Astrocyte of the spinal cord (primary cell): ENCODE measurements at regions not wholly inside any gene's neighbourhood (a gene's known extent, or its start where the extent isn't known, plus 50 kb on each side); places are given as distances from the start of the nearest gene placed in this dataset.
"Not testable (repeated sequence)": the region's sequence is repeated elsewhere in the genome, so short reads cannot be mapped to it uniquely, and the experiment has no call there.

Experiments
- DNase-seq: peaks from one replicate; pipeline ENCODE4 v3.0.0; 2011; ENCODE audit warnings: low read depth, low spot score
- H3K4me3 ChIP-seq: 2 replicates; pipeline ENCODE4 v1.5.1; 2011; ENCODE audit warnings: low read depth, mild to moderate bottlenecking, low read length, moderate library complexity
- in situ Hi-C: cut with HindIII; loops from 2 replicates; pipeline ENCODE4 v1.10.0; 2017; ENCODE audit warnings: low sequenced_read_pairs
- TF ChIP-seq, protein P1 (sequence below): IDR thresholded peaks from 2 replicates; pipeline ENCODE4 v1.5.1; 2012; ENCODE audit warnings: low read depth, mild to moderate bottlenecking, low read length, inconsistent platforms

DNA sequence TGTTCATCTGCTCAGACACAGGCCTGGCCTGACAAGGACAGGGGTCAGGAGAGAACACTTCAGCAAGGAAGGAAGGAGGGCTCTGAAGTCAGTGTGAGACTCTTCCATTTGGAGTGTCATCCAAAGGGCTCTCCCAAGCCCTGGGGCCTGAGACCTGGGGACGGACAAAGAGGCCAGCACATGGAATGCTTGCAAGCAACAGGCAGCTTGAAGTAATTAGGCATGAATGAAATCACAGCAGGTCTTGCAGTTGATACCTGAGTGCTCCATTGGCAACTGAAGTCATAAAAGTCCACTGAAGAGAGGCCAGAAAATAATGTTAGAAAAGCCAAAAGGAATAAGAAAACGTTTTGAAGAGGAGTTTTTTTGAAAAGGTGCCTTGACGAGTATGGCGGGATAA lies 231.7 kb downstream of the VAPA start:
- TF ChIP-seq, protein P1, sequence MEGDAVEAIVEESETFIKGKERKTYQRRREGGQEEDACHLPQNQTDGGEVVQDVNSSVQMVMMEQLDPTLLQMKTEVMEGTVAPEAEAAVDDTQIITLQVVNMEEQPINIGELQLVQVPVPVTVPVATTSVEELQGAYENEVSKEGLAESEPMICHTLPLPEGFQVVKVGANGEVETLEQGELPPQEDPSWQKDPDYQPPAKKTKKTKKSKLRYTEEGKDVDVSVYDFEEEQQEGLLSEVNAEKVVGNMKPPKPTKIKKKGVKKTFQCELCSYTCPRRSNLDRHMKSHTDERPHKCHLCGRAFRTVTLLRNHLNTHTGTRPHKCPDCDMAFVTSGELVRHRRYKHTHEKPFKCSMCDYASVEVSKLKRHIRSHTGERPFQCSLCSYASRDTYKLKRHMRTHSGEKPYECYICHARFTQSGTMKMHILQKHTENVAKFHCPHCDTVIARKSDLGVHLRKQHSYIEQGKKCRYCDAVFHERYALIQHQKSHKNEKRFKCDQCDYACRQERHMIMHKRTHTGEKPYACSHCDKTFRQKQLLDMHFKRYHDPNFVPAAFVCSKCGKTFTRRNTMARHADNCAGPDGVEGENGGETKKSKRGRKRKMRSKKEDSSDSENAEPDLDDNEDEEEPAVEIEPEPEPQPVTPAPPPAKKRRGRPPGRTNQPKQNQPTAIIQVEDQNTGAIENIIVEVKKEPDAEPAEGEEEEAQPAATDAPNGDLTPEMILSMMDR, result no peak
- no peak for DNase-seq
- in situ Hi-C loops, result no loop called here
- H3K4me3 ChIP-seq, result no peak overlapping the region

DNA sequence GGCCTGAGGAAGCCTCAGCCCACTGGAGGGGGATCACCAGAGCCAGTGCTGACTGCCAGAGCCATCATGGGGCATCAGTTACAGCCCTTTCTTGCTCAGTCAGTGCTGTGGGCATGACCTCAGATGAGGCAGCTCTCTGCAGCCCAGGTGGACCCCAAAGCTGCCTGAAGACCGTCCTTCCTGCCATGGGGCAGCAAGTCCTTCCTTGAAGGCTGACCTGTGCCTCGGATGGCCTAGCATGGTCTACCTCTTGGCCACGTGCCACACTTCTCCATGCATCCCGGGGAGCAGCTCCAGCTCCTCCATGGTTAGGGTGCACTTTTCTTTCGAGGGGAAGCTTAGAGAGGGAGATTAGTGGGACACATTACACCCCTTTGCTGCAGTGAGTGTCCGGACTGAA lies 233.4 kb downstream of the VAPA start:
- TF ChIP-seq, protein P1, result no peak
- no peak for DNase-seq
- no peak overlapping the region for H3K4me3 ChIP-seq
- in situ Hi-C loops, result no loop called here

DNA sequence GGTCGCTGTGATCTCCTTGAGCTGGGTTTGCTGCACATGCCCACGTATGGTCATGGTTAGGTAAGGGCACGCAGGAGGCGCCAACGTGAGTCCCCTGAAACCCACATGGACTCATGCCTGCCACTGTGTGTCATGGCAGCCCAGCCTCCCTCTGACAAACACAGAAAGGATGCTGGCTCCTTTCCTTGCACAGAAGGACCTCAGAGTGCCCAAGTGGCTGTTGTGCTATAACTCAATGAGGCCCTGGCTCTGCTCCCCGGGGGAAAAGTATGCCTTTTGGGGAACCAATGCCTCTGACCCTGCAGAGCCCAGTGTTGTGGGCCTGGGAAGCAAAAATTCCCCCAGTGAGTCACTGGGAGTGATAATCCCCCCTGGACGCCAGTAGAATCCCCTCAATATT lies 233.9 kb downstream of the VAPA start:
- TF ChIP-seq, protein P1, result no peak
- DNase-seq, result no peak
- H3K4me3 ChIP-seq, result no peak overlapping the region
- in situ Hi-C loops, result no loop called here

DNA sequence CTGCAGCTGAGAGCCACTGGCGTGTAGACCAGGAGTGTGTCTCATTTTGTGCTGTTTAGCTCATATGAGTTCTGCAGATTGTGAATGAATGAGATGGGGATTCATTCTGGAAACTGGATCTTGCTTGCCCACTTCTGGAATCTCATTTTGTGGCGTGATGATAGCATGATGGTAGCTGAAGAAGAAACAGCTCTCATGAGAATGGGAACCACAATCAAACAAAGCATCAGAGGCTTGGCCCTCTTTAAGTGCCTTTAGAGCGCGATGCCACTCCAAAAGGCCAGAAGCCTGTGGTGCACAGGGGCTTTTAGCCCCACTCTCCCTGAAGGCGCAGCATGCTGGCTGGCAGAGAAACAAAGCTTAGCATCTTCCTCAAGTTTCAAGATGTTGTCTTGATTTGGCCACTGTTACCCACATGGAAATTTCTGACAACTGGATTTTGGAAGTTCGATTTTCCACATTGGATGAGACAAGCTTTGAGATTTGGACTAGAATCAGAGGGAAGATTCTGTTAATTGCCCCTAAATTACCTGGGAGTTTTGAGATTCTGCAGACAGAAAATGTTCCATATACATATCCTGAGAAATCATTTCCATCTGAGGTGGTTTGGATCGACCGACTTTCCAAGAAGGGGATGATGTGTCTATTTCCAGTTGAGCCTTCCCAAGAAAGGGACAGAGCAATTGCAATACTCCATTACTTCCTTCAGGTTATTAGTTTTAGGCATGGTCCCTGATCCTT lies 234.5 kb downstream of the VAPA start:
- in situ Hi-C loops, result no loop called here
- no peak for DNase-seq
- TF ChIP-seq, protein P1, result no peak
- no peak overlapping the region for H3K4me3 ChIP-seq

DNA sequence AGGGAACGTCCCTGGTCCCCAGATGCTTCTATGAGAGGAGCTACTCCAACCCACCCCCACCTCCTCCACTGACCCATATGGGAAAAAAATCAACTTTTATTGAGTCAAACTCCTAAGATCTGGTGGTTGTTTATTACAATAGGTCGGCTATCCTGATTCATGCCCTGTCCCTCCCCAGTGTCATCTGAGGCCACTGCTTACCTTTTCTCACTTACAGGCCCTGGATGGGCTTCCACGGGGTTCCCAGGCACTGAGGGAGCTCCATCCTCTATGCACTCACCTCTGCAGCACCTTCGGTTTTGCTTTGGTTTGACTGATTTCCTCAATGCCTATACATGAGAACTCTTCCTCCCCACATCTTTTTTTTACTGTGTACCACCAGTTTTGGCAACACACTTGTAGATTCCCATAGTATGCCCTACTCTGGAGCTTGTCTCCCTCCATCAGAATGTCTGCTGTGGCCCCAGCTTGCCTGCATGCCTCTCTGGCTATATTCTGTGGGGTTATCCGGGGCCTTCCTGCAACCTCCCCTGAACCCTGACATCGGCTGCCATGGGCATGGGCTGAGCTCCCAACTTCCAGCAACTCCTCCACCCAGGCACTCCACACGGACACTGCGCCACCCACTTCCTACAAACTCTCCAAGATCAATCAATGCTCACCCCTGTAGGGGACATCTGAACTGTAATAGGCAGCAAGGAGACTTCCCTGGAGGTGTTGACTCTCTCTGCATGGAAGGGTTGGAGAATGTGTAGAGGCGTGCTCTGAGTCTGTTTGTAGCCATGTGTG lies 236.1 kb downstream of the VAPA start:
- DNase-seq, result no peak
- H3K4me3 ChIP-seq, result no peak overlapping the region
- TF ChIP-seq, protein P1, result no peak
- in situ Hi-C loops, result no loop called here

DNA sequence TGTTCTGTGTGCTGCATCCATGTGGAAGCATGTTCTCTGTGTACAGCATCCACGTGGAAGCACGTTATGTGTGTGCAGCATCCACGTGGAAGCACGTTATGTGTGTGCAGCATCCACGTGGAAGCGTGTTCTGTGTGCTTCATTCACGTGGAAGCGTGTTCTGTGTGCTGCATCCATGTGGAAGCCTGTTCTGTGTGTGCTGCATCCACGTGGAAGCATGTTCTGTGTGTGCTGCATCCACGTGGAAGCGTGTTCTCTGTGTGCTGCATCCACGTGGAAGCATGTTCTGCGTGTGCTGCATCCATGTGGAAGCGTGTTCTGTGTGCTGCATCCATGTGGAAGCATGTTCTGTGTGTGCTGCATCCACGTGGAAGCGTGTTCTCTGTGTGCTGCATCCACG lies 236.8 kb downstream of the VAPA start:
- DNase-seq, H3K4me3 ChIP-seq, in situ Hi-C loops: not testable (repeated sequence)

DNA sequence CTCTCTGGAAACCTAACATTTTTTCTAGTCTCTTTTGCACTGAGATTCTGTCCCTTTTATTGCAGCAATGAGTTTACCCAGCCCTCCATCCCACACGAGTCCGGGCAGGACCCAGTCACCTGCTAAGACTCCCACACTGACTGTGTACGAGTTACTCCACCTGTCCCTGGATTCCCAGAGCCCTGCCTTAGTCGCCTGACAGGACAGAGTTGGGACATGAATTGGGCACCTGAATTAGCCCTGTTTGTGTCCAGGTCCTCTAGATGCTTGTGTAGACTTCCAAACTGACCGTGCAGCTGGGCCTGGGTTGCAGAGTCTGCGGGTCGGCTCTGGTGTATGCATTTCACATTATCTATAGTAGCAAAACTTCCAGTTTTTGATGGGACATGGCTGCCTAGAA lies 238.7 kb downstream of the VAPA start:
- in situ Hi-C loops, result no loop called here
- no peak overlapping the region for H3K4me3 ChIP-seq
- DNase-seq, result no peak
- TF ChIP-seq, protein P1, result no peak
